Gastrocnemius medialis (tissue), 4 donors: ENCODE measurements at regions not wholly inside any gene's neighbourhood (a gene's known extent, or its start where the extent isn't known, plus 50 kb on each side); places are given as distances from the start of the nearest gene placed in this dataset.
"Not testable (repeated sequence)": the region's sequence is repeated elsewhere in the genome, so short reads cannot be mapped to it uniquely, and the experiment has no call there.

Experiments used
- ATAC-seq, 2 donors: fragments of 150-250 bp; one replicate each; pipeline ENCODE4 v1.9.1; 2016
- DNase-seq, 2 donors: peaks; one replicate each; pipeline ENCODE4 v3.0.0-alpha.2; 2019
- H3K27ac ChIP-seq, 4 donors: fragments of 200-600 bp; sonication (generic); 1 replicate in 1 of 4; 2 replicates in 3 of 4; pipeline ENCODE4 v1.5.1; 2016 to 2018; ENCODE audit warnings: mild to moderate bottlenecking in 2 of 4, moderate library complexity in 1 of 4
- H3K27me3 ChIP-seq, 3 donors: fragments of 200-600 bp; sonication (generic) in 2 of 3; 1 replicate in 1 of 3; 2 replicates in 2 of 3; pipeline versions ENCODE4 v1.5.1 to v1.6.0; 2016 to 2019; ENCODE audit warnings: mild to moderate bottlenecking in 1 of 3, moderate library complexity in 1 of 3
- H3K36me3 ChIP-seq, 2 donors: fragments of 200-600 bp; sonication (generic) in 1 of 2; one replicate each; pipeline ENCODE4 v1.5.1; 2017 to 2018
- H3K4me1 ChIP-seq, 2 donors: fragments of 200-600 bp; sonication (generic) in 1 of 2; one replicate each; pipeline ENCODE4 v1.5.1; 2016 to 2017; ENCODE audit warnings: mild to moderate bottlenecking in 2 of 2
- H3K4me3 ChIP-seq, 4 donors: fragments of 200-600 bp; sonication (generic) in 3 of 4; 1 replicate in 1 of 4; 2 replicates in 3 of 4; pipeline ENCODE4 v1.5.1; 2016 to 2019; ENCODE audit warnings: mild to moderate bottlenecking in 2 of 4
- H3K9me3 ChIP-seq, 3 donors: fragments of 200-600 bp; sonication (generic) in 2 of 3; 1 replicate in 1 of 3; 2 replicates in 2 of 3; pipeline ENCODE4 v1.5.1; 2016 to 2019
- CTCF ChIP-seq, 5 experiments: fragments of 450-650 bp in 3 of 5; fragments of 200-600 bp in 2 of 5; sonication (generic) in 2 of 5; IDR thresholded peaks in 4 of 5; conservative IDR thresholded peaks in 1 of 5; 1 replicate in 4 of 5; 2 replicates in 1 of 5; pipeline ENCODE4 v1.5.1; 2016 to 2019; ENCODE audit warnings: antibody characterized with exemption in 5 of 5, mild to moderate bottlenecking in 3 of 5, moderate library complexity in 3 of 5
- POLR2A ChIP-seq, 2 donors: fragments of 450-650 bp; IDR thresholded peaks; one replicate each; pipeline ENCODE4 v1.6.1; 2017; ENCODE audit warnings: antibody characterized with exemption in 2 of 2, mild to moderate bottlenecking in 2 of 2, moderate library complexity in 2 of 2
- in situ Hi-C, 4 donors: fragments of 200-750 bp; cut with MboI; loops; one replicate each; pipeline versions ENCODE4 v1.15.0 to v1.8.0; 2017; ENCODE audit warnings: low sequenced_read_pairs in 4 of 4
- intact Hi-C: fragments of 100-400 bp; cut with DNase I; formaldehyde crosslinking; loops from one replicate; pipeline ENCODE4 v1.15.1; 2023; ENCODE audit warnings: low total_unique reads

- in situ Hi-C loops (no loop called here), intact Hi-C loops (no loop called here)
- no peak for TF ChIP-seq CTCF (IDR thresholded peaks at IDR 0.05 in 4 of 5, conservative IDR thresholded peaks at IDR 0.05 in 1 of 5)
- TF ChIP-seq POLR2A (IDR thresholded peaks at IDR 0.05) = no peak
- Histone ChIP-seq H3K4me1 (no peaks in the 10 kb centered on the region), H3K36me3 (no peaks in the 10 kb centered on the region), H3K9me3 (no peaks in the 10 kb centered on the region), H3K4me3 (no peak overlapping the region), H3K27me3 (no peaks in the 10 kb centered on the region), H3K27ac (no peak overlapping the region)
- no peak for ATAC-seq
- DNase-seq = no peak
These were observed 624.5 kb downstream of the RFPL4B start for GRCh38 chr6:112971651-112972050.

- intact Hi-C loops, H3K4me1 ChIP-seq, H3K27ac ChIP-seq, ATAC-seq, H3K36me3 ChIP-seq, in situ Hi-C loops, H3K4me3 ChIP-seq, DNase-seq, H3K9me3 ChIP-seq, H3K27me3 ChIP-seq: not testable (repeated sequence)
These were observed 627.8 kb downstream of the RFPL4B start for GRCh38 chr6:112974931-112975330.

GRCh38 chr6:112976579-112976978 is 629.4 kb downstream of the RFPL4B start:
- ATAC-seq, intact Hi-C loops, in situ Hi-C loops: not testable (repeated sequence)

GRCh38 chr6:112979830-112980229 is 632.7 kb downstream of the RFPL4B start:
- in situ Hi-C loops = no loop called here
- Histone ChIP-seq H3K36me3 (no peaks in the 10 kb centered on the region), H3K27ac (peak overlapping the region in 1 of 4 donors; percentile 39), H3K4me1 (no peaks in the 10 kb centered on the region), H3K9me3 (no peaks in the 10 kb centered on the region), H3K4me3 (no peak overlapping the region), H3K27me3 (no peaks in the 10 kb centered on the region)
- intact Hi-C loops = no loop called here
- DNase-seq = no peak
- TF ChIP-seq CTCF (IDR thresholded peaks at IDR 0.05 in 4 of 5, conservative IDR thresholded peaks at IDR 0.05 in 1 of 5) (no peak), POLR2A (IDR thresholded peaks at IDR 0.05) (no peak)
- ATAC-seq = peak in 1 of 2 donors; percentile 49

More at GRCh38 chr6:112976579-112976978, 629.4 kb downstream of the RFPL4B start:
- H3K9me3 ChIP-seq, H3K36me3 ChIP-seq, H3K4me3 ChIP-seq, H3K4me1 ChIP-seq, H3K27me3 ChIP-seq, DNase-seq, H3K27ac ChIP-seq: not testable (repeated sequence)

- in situ Hi-C loops = no loop called here
- no peak for ATAC-seq
- intact Hi-C loops = no loop called here
These were observed 633.5 kb downstream of the RFPL4B start for GRCh38 chr6:112980676-112981075.

More at GRCh38 chr6:112980676-112981075, 633.5 kb downstream of the RFPL4B start:
- Histone ChIP-seq H3K27ac (no peak overlapping the region), H3K4me1 (no peaks in the 10 kb centered on the region), H3K36me3 (no peaks in the 10 kb centered on the region), H3K4me3 (no peak overlapping the region), H3K9me3 (no peaks in the 10 kb centered on the region), H3K27me3 (no peaks in the 10 kb centered on the region)
- no peak for DNase-seq
- TF ChIP-seq POLR2A (IDR thresholded peaks at IDR 0.05) (no peak), CTCF (IDR thresholded peaks at IDR 0.05 in 4 of 5, conservative IDR thresholded peaks at IDR 0.05 in 1 of 5) (no peak)
